ENCODE measurements at regions not wholly inside any gene's neighbourhood (a gene's known extent, or its start where the extent isn't known, plus 50 kb on each side); places are given as distances from the start of the nearest gene placed in this dataset.
"Not testable (repeated sequence)": the region's sequence is repeated elsewhere in the genome, so short reads cannot be mapped to it uniquely, and the experiment has no call there.

DNA sequence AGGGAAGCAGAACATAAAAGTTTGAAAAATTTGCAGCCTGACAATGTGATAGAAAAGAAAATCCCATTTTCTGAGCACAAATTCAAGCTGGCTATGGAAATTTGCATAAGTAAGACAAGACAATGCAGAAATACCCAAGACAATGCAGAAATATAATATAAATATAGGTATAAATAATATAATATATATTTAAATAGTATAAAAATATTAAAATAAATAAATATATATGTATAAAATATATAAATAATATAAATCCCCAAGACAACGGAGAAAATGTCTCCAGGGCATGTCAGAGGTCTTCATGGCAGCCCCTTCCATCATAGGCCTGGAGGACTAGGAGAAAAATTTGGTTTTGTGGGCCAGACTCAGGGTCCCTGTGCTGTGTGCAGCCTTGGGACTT, 125.0 kb upstream of the AADAT start:
- H3K27ac ChIP-seq: no peak overlapping the region
- TF ChIP-seq, protein P1, sequence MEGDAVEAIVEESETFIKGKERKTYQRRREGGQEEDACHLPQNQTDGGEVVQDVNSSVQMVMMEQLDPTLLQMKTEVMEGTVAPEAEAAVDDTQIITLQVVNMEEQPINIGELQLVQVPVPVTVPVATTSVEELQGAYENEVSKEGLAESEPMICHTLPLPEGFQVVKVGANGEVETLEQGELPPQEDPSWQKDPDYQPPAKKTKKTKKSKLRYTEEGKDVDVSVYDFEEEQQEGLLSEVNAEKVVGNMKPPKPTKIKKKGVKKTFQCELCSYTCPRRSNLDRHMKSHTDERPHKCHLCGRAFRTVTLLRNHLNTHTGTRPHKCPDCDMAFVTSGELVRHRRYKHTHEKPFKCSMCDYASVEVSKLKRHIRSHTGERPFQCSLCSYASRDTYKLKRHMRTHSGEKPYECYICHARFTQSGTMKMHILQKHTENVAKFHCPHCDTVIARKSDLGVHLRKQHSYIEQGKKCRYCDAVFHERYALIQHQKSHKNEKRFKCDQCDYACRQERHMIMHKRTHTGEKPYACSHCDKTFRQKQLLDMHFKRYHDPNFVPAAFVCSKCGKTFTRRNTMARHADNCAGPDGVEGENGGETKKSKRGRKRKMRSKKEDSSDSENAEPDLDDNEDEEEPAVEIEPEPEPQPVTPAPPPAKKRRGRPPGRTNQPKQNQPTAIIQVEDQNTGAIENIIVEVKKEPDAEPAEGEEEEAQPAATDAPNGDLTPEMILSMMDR (IDR thresholded peaks at IDR 0.05): no peak
- H3K27me3 ChIP-seq (ENCODE audit: control insufficient read depth, insufficient read depth, low read length): no peaks in the 10 kb centered on the region
- no peaks in the 10 kb centered on the region for H3K36me3 ChIP-seq (ENCODE audit: control insufficient read depth, insufficient read depth, low read length)
- no peaks in the 10 kb centered on the region for H3K79me2 ChIP-seq
- H3K4me2 ChIP-seq (ENCODE audit: low read length): no peak overlapping the region
- no peaks in the 10 kb centered on the region for H3K4me1 ChIP-seq
- no peak overlapping the region for H3K9ac ChIP-seq
- no peak overlapping the region for H2AFZ ChIP-seq
- H3K4me3 ChIP-seq (ENCODE audit: low read depth, low read length): no peak overlapping the region
- H3K9me3 ChIP-seq (ENCODE audit: control insufficient read depth, low read length): no peaks in the 10 kb centered on the region

DNA sequence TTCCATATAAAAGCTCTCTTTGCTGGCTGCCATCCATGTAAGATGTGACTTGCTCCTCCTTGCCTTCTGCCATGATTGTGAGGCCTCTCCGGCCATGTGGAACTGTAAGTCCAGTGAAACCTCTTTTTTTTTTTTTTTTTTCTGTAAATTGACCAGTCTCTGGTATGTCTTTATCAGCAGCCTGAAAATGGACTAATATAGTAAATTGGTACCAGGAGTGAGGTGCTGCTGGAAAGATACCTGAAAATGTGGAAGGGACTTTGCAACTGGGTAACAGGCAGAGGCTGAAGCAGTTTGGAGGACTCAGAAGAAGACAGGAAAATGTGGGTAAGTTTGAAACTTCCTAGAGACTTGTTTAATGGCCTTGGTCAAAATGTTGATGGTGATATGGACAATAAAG, 124.3 kb upstream of the AADAT start:
- H3K4me3 ChIP-seq (ENCODE audit: low read depth, low read length): no peak overlapping the region
- no peak overlapping the region for H2AFZ ChIP-seq
- no peak overlapping the region for H3K4me2 ChIP-seq (ENCODE audit: low read length)
- no peaks in the 10 kb centered on the region for H3K27me3 ChIP-seq (ENCODE audit: control insufficient read depth, insufficient read depth, low read length)
- H3K27ac ChIP-seq: no peak overlapping the region
- no peaks in the 10 kb centered on the region for H3K36me3 ChIP-seq (ENCODE audit: control insufficient read depth, insufficient read depth, low read length)
- no peak overlapping the region for H3K9ac ChIP-seq
- TF ChIP-seq, protein P1 (IDR thresholded peaks at IDR 0.05): no peak
- no peaks in the 10 kb centered on the region for H3K79me2 ChIP-seq
- H3K4me1 ChIP-seq: no peaks in the 10 kb centered on the region
- no peaks in the 10 kb centered on the region for H3K9me3 ChIP-seq (ENCODE audit: control insufficient read depth, low read length)

DNA sequence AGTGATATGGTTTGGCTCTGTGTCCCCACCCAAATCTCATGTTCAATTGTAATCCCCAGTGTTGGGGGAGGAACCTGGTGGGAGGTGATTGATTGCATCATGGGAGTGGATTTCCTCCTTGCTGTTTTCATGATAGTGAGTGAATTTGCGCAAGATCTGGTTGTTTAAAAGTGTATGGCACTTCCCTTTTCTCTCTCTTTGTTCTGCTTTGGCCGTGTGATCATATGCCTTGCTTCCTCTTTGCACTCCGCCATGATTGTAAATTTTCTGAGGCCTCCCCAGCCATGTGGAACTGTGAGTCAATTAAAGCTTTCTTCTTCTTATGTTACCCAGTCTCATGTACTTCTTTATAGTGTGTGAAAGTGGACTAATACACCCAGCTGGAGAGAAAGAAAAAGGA, 113.0 kb upstream of the AADAT start:
- Histone ChIP-seq H3K4me2 (ENCODE audit: low read length) (no peak overlapping the region), H2AFZ (no peak overlapping the region), H3K36me3 (ENCODE audit: control insufficient read depth, insufficient read depth, low read length) (no peaks in the 10 kb centered on the region), H3K4me1 (no peaks in the 10 kb centered on the region), H3K79me2 (no peaks in the 10 kb centered on the region), H3K9ac (no peak overlapping the region), H3K27ac (no peak overlapping the region), H3K9me3 (ENCODE audit: control insufficient read depth, low read length) (no peaks in the 10 kb centered on the region), H3K4me3 (ENCODE audit: low read depth, low read length) (no peak overlapping the region), H3K27me3 (ENCODE audit: control insufficient read depth, insufficient read depth, low read length) (no peaks in the 10 kb centered on the region)
- TF ChIP-seq, protein P1 (IDR thresholded peaks at IDR 0.05): no peak

DNA sequence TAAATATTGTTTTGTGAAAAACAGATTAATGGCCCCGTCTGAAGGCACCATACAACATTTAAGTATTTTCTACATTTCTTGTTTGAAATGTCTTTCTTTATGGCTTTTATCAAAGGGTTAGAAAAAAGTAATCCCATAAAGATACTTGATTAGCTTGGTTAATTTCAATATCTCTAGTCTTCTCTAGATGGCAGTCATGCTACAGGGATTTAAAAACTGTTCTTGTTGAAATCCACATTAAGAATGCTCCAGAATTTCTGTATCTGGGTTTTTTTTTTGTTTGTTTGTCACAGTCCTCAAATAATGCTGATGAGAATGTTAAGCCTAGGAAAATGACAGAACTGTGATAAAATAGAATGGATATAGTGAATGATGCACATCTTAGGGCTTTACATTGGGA, 109.0 kb upstream of the AADAT start:
- Histone ChIP-seq H3K9me3 (ENCODE audit: control insufficient read depth, low read length) (no peaks in the 10 kb centered on the region), H2AFZ (no peak overlapping the region), H3K36me3 (ENCODE audit: control insufficient read depth, insufficient read depth, low read length) (no peaks in the 10 kb centered on the region), H3K27me3 (ENCODE audit: control insufficient read depth, insufficient read depth, low read length) (no peaks in the 10 kb centered on the region), H3K4me1 (no peaks in the 10 kb centered on the region), H3K9ac (no peak overlapping the region), H3K4me3 (ENCODE audit: low read depth, low read length) (no peak overlapping the region), H3K4me2 (ENCODE audit: low read length) (no peak overlapping the region), H3K27ac (no peak overlapping the region), H3K79me2 (no peaks in the 10 kb centered on the region)
- TF ChIP-seq, protein P1 (IDR thresholded peaks at IDR 0.05): no peak

DNA sequence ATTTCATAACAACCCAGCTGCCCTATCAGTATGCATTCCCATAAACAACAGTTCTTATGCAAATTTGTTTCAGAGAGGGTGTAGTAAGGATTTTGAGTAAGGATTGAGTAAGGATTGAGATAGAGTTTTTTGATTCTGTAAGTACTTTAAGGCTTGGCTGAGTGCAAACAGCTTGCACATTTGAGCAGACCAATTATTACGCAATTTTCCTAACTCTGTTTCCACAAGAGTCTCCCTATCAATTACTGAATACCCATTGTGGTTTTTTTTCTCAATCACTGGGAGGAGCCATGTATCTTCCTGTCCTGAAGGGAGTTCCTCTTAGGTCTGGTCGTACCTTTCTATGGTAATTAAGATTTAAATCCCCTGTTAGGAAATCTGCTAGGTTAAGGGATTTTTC, 105.0 kb upstream of the AADAT start:
- not testable (repeated sequence) for H3K27ac ChIP-seq; H3K79me2 ChIP-seq; H2AFZ ChIP-seq; H3K27me3 ChIP-seq (ENCODE audit: control insufficient read depth, insufficient read depth, low read length); H3K36me3 ChIP-seq (ENCODE audit: control insufficient read depth, insufficient read depth, low read length); H3K9ac ChIP-seq; H3K4me2 ChIP-seq (ENCODE audit: low read length); H3K4me3 ChIP-seq (ENCODE audit: low read depth, low read length); H3K9me3 ChIP-seq (ENCODE audit: control insufficient read depth, low read length); H3K4me1 ChIP-seq

Measured in parathyroid adenoma (tissue), 2 donors.